Germinal center (tissue), 1 donor: ENCODE measurements at regions not wholly inside any gene's neighbourhood (a gene's known extent, or its start where the extent isn't known, plus 50 kb on each side); places are given as distances from the start of the nearest gene placed in this dataset.
A peak's percentile ranks its signal among the peaks of the same experiment; 100 is the strongest.

Experiments
- DNase-seq: peaks from one replicate; pipeline ENCODE4 v3.0.0; 2012; ENCODE audit warnings: mixed read lengths, low spot score

- DNase-seq, result no peak
These were observed 213.7 kb downstream of the TSN start for GRCh38 chr2:121969166-121969565.

- no peak for DNase-seq
These were observed 214.6 kb downstream of the TSN start for GRCh38 chr2:121969766-121970639.

- DNase-seq, result no peak
These were observed 216.8 kb downstream of the TSN start for GRCh38 chr2:121972203-121972602.

GRCh38 chr2:121974897-121975661, 219.6 kb downstream of the TSN start:
- peak; percentile 67 for DNase-seq

GRCh38 chr2:121976926-121977325, 221.5 kb downstream of the TSN start:
- DNase-seq, result no peak

- DNase-seq, result no peak
These were observed 221.9 kb downstream of the TSN start for GRCh38 chr2:121977326-121977725.

GRCh38 chr2:121992700-121993099, 237.2 kb downstream of the TSN start:
- no peak for DNase-seq

GRCh38 chr2:121993682-121994081, 238.2 kb downstream of the TSN start:
- DNase-seq, result no peak

- no peak for DNase-seq
These were observed 239.1 kb downstream of the TSN start for GRCh38 chr2:121994238-121995206.

GRCh38 chr2:121998751-121999150, 243.3 kb downstream of the TSN start:
- no peak for DNase-seq

- DNase-seq, result no peak
These were observed 243.8 kb downstream of the TSN start for GRCh38 chr2:121999264-121999663.

GRCh38 chr2:122000556-122001340, 245.3 kb downstream of the TSN start:
- no peak for DNase-seq

GRCh38 chr2:122001441-122001874, 246.0 kb downstream of the TSN start:
- DNase-seq, result no peak

- DNase-seq, result no peak
These were observed 247.9 kb downstream of the TSN start for GRCh38 chr2:122003196-122003940.

GRCh38 chr2:122007126-122007525, 251.7 kb downstream of the TSN start:
- DNase-seq, result no peak

GRCh38 chr2:122007577-122007976, 252.1 kb downstream of the TSN start:
- DNase-seq, result no peak

GRCh38 chr2:122009561-122009960, 254.1 kb downstream of the TSN start:
- DNase-seq, result no peak

GRCh38 chr2:122011493-122012270, 256.2 kb downstream of the TSN start:
- DNase-seq, result no peak

- no peak for DNase-seq
These were observed 263.3 kb downstream of the TSN start for GRCh38 chr2:122018736-122019135.

GRCh38 chr2:122019724-122020123, 264.3 kb downstream of the TSN start:
- DNase-seq, result no peak
